ENCODE measurements at regions not wholly inside any gene's neighbourhood (a gene's known extent, or its start where the extent isn't known, plus 50 kb on each side); places are given as distances from the start of the nearest gene placed in this dataset.

GRCh38 chr22:49026494-49027367, 800.9 kb downstream of the BRD1 start:
- DNase-seq (ENCODE audit: low spot score) = no peak

GRCh38 chr22:49025791-49026493, 801.7 kb downstream of the BRD1 start:
- no peak for DNase-seq (ENCODE audit: low spot score)

- no peak for DNase-seq (ENCODE audit: low spot score)
These were observed 802.8 kb downstream of the BRD1 start for GRCh38 chr22:49024775-49025440.

GRCh38 chr22:49023879-49024774, 803.5 kb downstream of the BRD1 start:
- DNase-seq (ENCODE audit: low spot score) = no peak

- no peak for DNase-seq (ENCODE audit: low spot score)
These were observed 804.4 kb downstream of the BRD1 start for GRCh38 chr22:49023161-49023878.

- DNase-seq (ENCODE audit: low spot score) = no peak
These were observed 804.9 kb downstream of the BRD1 start for GRCh38 chr22:49022816-49023160.

GRCh38 chr22:49021926-49022815, 805.5 kb downstream of the BRD1 start:
- DNase-seq (ENCODE audit: low spot score) = no peak

GRCh38 chr22:49021131-49021925, 806.3 kb downstream of the BRD1 start:
- no peak for DNase-seq (ENCODE audit: low spot score)

GRCh38 chr22:49019737-49020713, 807.6 kb downstream of the BRD1 start:
- no peak for DNase-seq (ENCODE audit: low spot score)

- DNase-seq (ENCODE audit: low spot score) = no peak
These were observed 809.1 kb downstream of the BRD1 start for GRCh38 chr22:49018601-49019000.

GRCh38 chr22:49017482-49018329, 810.0 kb downstream of the BRD1 start:
- DNase-seq (ENCODE audit: low spot score) = no peak

GRCh38 chr22:49016909-49017481, 810.7 kb downstream of the BRD1 start:
- no peak for DNase-seq (ENCODE audit: low spot score)

- no peak for DNase-seq (ENCODE audit: low spot score)
These were observed 811.4 kb downstream of the BRD1 start for GRCh38 chr22:49015993-49016908.

- DNase-seq (ENCODE audit: low spot score) = no peak
These were observed 812.2 kb downstream of the BRD1 start for GRCh38 chr22:49015459-49015858.
